ENCODE measurements at regions not wholly inside any gene's neighbourhood (a gene's known extent, or its start where the extent isn't known, plus 50 kb on each side); places are given as distances from the start of the nearest gene placed in this dataset.
A peak's percentile ranks its signal among the peaks of the same experiment; 100 is the strongest.

GRCh38 chr20:57053793-57054552 lies 212.5 kb downstream of the BMP7 start:
- DNase-seq (ENCODE audit: low spot score), result peak; percentile 27
- Histone ChIP-seq H3K9me3 (ENCODE audit: low read depth, low read length, poor library complexity, severe bottlenecking) (no peaks in the 10 kb centered on the region), H3K27ac (ENCODE audit: low read depth, low read length, poor library complexity, severe bottlenecking) (no peak overlapping the region), H3K4me3 (ENCODE audit: low read depth, low read length, poor library complexity, severe bottlenecking) (no peak overlapping the region), H3K27me3 (replicated peaks; ENCODE audit: insufficient read depth, low read depth, low read length, poor library complexity) (peaks cover 14% of the 10 kb centered on the region), H3K4me1 (ENCODE audit: insufficient read depth, low read length, poor library complexity, severe bottlenecking) (no peaks in the 10 kb centered on the region), H3K36me3 (ENCODE audit: insufficient read depth, low read length, poor library complexity, severe bottlenecking) (no peaks in the 10 kb centered on the region)
- no peak for TF ChIP-seq CTCF (conservative IDR thresholded peaks at IDR 0.05; ENCODE audit: low read depth, low read length)
- no peak for TF ChIP-seq EZH2 (IDR thresholded peaks at IDR 0.05; ENCODE audit: borderline replicate concordance, low read depth, low read length, poor library complexity, severe bottlenecking)
- intact Hi-C loops (cut with micrococcal nuclease; ENCODE audit: unreplicated experiment), result no loop called here
- CTCF ChIA-PET, result no interaction called here
- POLR2A ChIA-PET (ENCODE audit: low non-redundant PET), result no interaction called here
- no TSS peak for BruUV-seq (replicated peaks)

DNA sequence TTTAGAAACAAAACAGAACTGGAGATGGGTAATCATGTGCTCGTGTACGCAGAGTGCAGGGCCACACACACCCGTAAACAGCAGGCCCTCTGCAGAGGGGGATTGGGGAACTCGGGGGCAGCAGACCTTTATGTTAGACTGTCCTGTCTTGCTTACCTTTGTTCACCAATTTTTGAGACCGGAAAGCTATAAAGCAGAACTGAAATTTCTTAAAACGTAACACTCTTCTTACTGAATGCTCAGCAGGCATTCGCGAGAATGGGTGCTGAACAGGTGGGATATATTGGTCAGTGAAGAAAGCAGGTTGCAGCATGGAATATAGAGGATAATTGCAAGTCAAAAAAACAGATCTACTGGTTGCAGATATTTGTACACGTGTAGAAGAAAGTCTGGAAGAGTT lies 211.1 kb downstream of the BMP7 start:
- intact Hi-C loops (cut with micrococcal nuclease; ENCODE audit: unreplicated experiment), result no loop called here
- BruUV-seq (replicated peaks), result no TSS peak

DNA sequence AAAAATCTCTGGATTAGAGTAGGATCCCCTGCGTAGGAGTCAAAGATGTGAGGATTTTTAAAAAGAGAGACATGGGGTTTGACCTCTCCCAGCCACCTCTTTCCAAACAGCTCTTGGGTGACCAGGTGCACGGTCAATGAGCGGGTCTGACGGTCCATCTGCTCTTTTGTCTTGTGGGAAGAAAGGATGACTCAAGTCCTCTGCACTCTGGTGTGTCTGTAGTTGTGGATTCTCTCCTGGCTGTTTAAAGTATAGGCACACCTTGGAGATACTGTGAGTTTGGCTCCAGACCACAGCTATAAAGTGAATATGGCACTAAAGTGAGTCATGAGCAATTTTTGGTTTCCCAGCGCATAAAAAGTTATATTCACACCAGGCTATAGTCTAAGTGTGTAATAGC lies 209.8 kb downstream of the BMP7 start:
- Histone ChIP-seq H3K4me3 (ENCODE audit: low read depth, low read length, poor library complexity, severe bottlenecking) (no peak overlapping the region), H3K4me1 (ENCODE audit: insufficient read depth, low read length, poor library complexity, severe bottlenecking) (no peaks in the 10 kb centered on the region), H3K27me3 (replicated peaks; ENCODE audit: insufficient read depth, low read depth, low read length, poor library complexity) (peaks cover 41% of the 10 kb centered on the region), H3K9me3 (ENCODE audit: low read depth, low read length, poor library complexity, severe bottlenecking) (no peaks in the 10 kb centered on the region), H3K27ac (ENCODE audit: low read depth, low read length, poor library complexity, severe bottlenecking) (no peak overlapping the region), H3K36me3 (ENCODE audit: insufficient read depth, low read length, poor library complexity, severe bottlenecking) (no peaks in the 10 kb centered on the region)
- ChIA-PET POLR2A (ENCODE audit: low non-redundant PET) (no interaction called here), CTCF (no interaction called here)
- BruUV-seq (replicated peaks), result no TSS peak
- intact Hi-C loops (cut with micrococcal nuclease; ENCODE audit: unreplicated experiment), result no loop called here
- no peak for DNase-seq (ENCODE audit: low spot score)
- TF ChIP-seq EZH2 (IDR thresholded peaks at IDR 0.05; ENCODE audit: borderline replicate concordance, low read depth, low read length, poor library complexity, severe bottlenecking) (no peak), CTCF (conservative IDR thresholded peaks at IDR 0.05; ENCODE audit: low read depth, low read length) (no peak)

More for the DNA sequence above, 211.1 kb downstream of the BMP7 start:
- H3K4me3 ChIP-seq (ENCODE audit: low read depth, low read length, poor library complexity, severe bottlenecking), result no peak overlapping the region
- no peak for DNase-seq (ENCODE audit: low spot score)
- CTCF ChIA-PET, result no interaction called here
- H3K27ac ChIP-seq (ENCODE audit: low read depth, low read length, poor library complexity, severe bottlenecking), result no peak overlapping the region
- H3K36me3 ChIP-seq (ENCODE audit: insufficient read depth, low read length, poor library complexity, severe bottlenecking), result no peaks in the 10 kb centered on the region
- H3K27me3 ChIP-seq (replicated peaks; ENCODE audit: insufficient read depth, low read depth, low read length, poor library complexity), result peaks cover 28% of the 10 kb centered on the region
- H3K9me3 ChIP-seq (ENCODE audit: low read depth, low read length, poor library complexity, severe bottlenecking), result no peaks in the 10 kb centered on the region
- POLR2A ChIA-PET (ENCODE audit: low non-redundant PET), result no interaction called here
- no peaks in the 10 kb centered on the region for H3K4me1 ChIP-seq (ENCODE audit: insufficient read depth, low read length, poor library complexity, severe bottlenecking)
- no peak for TF ChIP-seq CTCF (conservative IDR thresholded peaks at IDR 0.05; ENCODE audit: low read depth, low read length)
- TF ChIP-seq EZH2 (IDR thresholded peaks at IDR 0.05; ENCODE audit: borderline replicate concordance, low read depth, low read length, poor library complexity, severe bottlenecking), result no peak
